Liver (tissue), 8 donors: ENCODE measurements at regions not wholly inside any gene's neighbourhood (a gene's known extent, or its start where the extent isn't known, plus 50 kb on each side); places are given as distances from the start of the nearest gene placed in this dataset.

Experiments used
- DNase-seq: peaks from one replicate; pipeline ENCODE4 v3.0.0-alpha.2; 2017; ENCODE audit warnings: low spot score
- H3K27ac ChIP-seq, 2 donors: one replicate each; pipeline ENCODE4 v1.7.0; 2013; ENCODE audit warnings: inconsistent platforms in 2 of 2, low read length in 2 of 2, control low read depth in 1 of 2, low read depth in 1 of 2, mild to moderate bottlenecking in 1 of 2
- H3K27me3 ChIP-seq, 4 donors: one replicate each; pipeline versions ENCODE4 v1.6.1 to v1.7.0; 2013; ENCODE audit warnings: low read length in 3 of 4, inconsistent platforms in 1 of 4, mild to moderate bottlenecking in 1 of 4, moderate library complexity in 1 of 4; ENCODE audit not compliant: control insufficient read depth in 4 of 4, insufficient read depth in 4 of 4
- H3K36me3 ChIP-seq, 4 donors: one replicate each; pipeline versions ENCODE4 v1.6.1 to v1.7.0; 2013; ENCODE audit warnings: low read length in 3 of 4, mild to moderate bottlenecking in 3 of 4, low read depth in 1 of 4, moderate library complexity in 1 of 4; ENCODE audit not compliant: control insufficient read depth in 4 of 4, insufficient read depth in 3 of 4
- H3K4me1 ChIP-seq, 4 donors: one replicate each; pipeline versions ENCODE4 v1.6.1 to v1.7.0; 2013; ENCODE audit warnings: low read length in 3 of 4, mild to moderate bottlenecking in 3 of 4, moderate library complexity in 1 of 4; ENCODE audit not compliant: control insufficient read depth in 4 of 4, insufficient read depth in 4 of 4
- H3K4me3 ChIP-seq, 3 donors: one replicate each; pipeline versions ENCODE4 v1.6.1 to v1.7.0; 2013; ENCODE audit warnings: low read length in 3 of 3, control low read depth in 1 of 3, low read depth in 1 of 3, mild to moderate bottlenecking in 1 of 3
- H3K9ac ChIP-seq, 2 donors: one replicate each; pipeline ENCODE4 v1.7.0; 2013; ENCODE audit warnings: low read length in 2 of 2, mild to moderate bottlenecking in 2 of 2, moderate library complexity in 2 of 2, control low read depth in 1 of 2, low read depth in 1 of 2
- H3K9me3 ChIP-seq, 4 donors: one replicate each; pipeline versions ENCODE4 v1.6.1 to v1.7.0; 2013; ENCODE audit warnings: low read length in 3 of 4; ENCODE audit not compliant: control insufficient read depth in 4 of 4
- EGR1 ChIP-seq, 2 donors: IDR thresholded peaks; 2 replicates each; pipeline ENCODE4 v1.6.1; 2016 to 2018; ENCODE audit warnings: antibody characterized with exemption in 2 of 2, low read depth in 2 of 2
- FOXA1 ChIP-seq: IDR thresholded peaks from 2 replicates; pipeline ENCODE4 v1.6.1; 2016; ENCODE audit warnings: antibody characterized with exemption
- FOXA2 ChIP-seq: IDR thresholded peaks from 2 replicates; pipeline ENCODE4 v1.6.1; 2016; ENCODE audit warnings: antibody characterized with exemption
- GABPA ChIP-seq, 2 donors: IDR thresholded peaks in 1 of 2; conservative IDR thresholded peaks in 1 of 2; 2 replicates each; pipeline ENCODE4 v1.6.1; 2016; ENCODE audit warnings: antibody characterized with exemption in 2 of 2, mild to moderate bottlenecking in 1 of 2, moderate library complexity in 1 of 2
- HNF4A ChIP-seq, 2 donors: conservative IDR thresholded peaks; 2 replicates each; pipeline ENCODE4 v1.6.1; 2016; ENCODE audit warnings: antibody characterized with exemption in 2 of 2, mild to moderate bottlenecking in 2 of 2
- HNF4G ChIP-seq: IDR thresholded peaks from 2 replicates; pipeline ENCODE4 v1.6.1; 2016; ENCODE audit warnings: antibody characterized with exemption
- JUND ChIP-seq, 2 donors: IDR thresholded peaks; 2 replicates each; pipeline ENCODE4 v1.6.1; 2016; ENCODE audit warnings: antibody characterized with exemption in 2 of 2
- NR2F2 ChIP-seq: IDR thresholded peaks from 2 replicates; pipeline ENCODE4 v1.6.1; 2016; ENCODE audit warnings: antibody characterized with exemption
- RAD21 ChIP-seq, 2 donors: IDR thresholded peaks; 2 replicates each; pipeline ENCODE4 v1.6.1; 2016; ENCODE audit warnings: antibody characterized with exemption in 2 of 2, mild to moderate bottlenecking in 2 of 2
- RXRA ChIP-seq, 2 donors: IDR thresholded peaks; 2 replicates each; pipeline ENCODE4 v1.6.1; 2017 to 2018; ENCODE audit warnings: antibody characterized with exemption in 2 of 2, mild to moderate bottlenecking in 1 of 2
- SP1 ChIP-seq: IDR thresholded peaks from 2 replicates; pipeline ENCODE4 v1.6.1; 2018; ENCODE audit warnings: antibody characterized with exemption, mild to moderate bottlenecking
- TAF1 ChIP-seq: conservative IDR thresholded peaks from 2 replicates; pipeline ENCODE4 v1.6.1; 2016; ENCODE audit warnings: antibody characterized with exemption, mild to moderate bottlenecking
- YY1 ChIP-seq: IDR thresholded peaks from 2 replicates; pipeline ENCODE4 v1.6.1; 2016; ENCODE audit warnings: antibody characterized with exemption, mild to moderate bottlenecking
- WGBS: extraction: QIAGEN DNeasy Blood & Tissue Kit; methylation state at CpG from one replicate; pipeline ENCODE4 v1.1.7; 2013; 5-methylcytosine and 5-hydroxymethylcytosine counted together
- TF ChIP-seq, protein P1 (sequence below): IDR thresholded peaks from 2 replicates; pipeline ENCODE4 v1.6.1; 2016; ENCODE audit warnings: antibody characterized with exemption
- TF ChIP-seq, protein P2 (sequence below): IDR thresholded peaks from 2 replicates; pipeline ENCODE4 v1.6.1; 2016; ENCODE audit warnings: antibody characterized with exemption, mild to moderate bottlenecking
- TF ChIP-seq, protein P3 (sequence below): IDR thresholded peaks from 2 replicates; pipeline ENCODE4 v1.6.1; 2016; ENCODE audit warnings: antibody characterized with exemption
- TF ChIP-seq, protein P4 (sequence below): fragments of 150-350 bp; IDR thresholded peaks from 2 replicates; pipeline ENCODE4 v1.5.1; 2017; ENCODE audit warnings: improper control_type of control experiment, low read depth, low read length; ENCODE audit not compliant: missing input control
- TF ChIP-seq, protein P5 (sequence below): IDR thresholded peaks from 2 replicates; pipeline ENCODE4 v1.6.1; 2016; ENCODE audit warnings: antibody characterized with exemption
- donor health status: healthy.
- donor health status: healthy.
- donor health status: healthy.
- donor health status: healthy.
- donor health status: healthy.

DNA sequence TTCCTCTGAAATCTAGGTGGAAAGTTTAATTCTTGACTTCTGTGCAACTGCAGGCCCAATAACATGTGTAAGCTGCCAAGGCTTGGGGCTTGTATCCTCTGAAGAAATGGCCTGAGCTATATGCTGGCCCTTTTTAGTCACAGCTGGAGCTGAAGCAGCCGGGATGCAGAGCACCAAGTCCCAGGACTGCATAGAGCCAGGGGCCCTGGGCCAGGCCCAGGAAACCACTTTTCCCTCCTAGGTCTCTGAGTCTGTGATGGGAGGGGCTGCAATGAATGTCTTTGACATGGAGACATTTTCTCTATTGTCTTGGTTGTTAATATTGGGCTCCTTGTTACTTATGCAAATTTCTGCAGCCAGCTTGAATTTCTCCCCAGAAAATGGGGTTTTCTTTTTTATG lies 588.5 kb downstream of the CENPC start:
- TF ChIP-seq GABPA (IDR thresholded peaks at IDR 0.05 in 1 of 2, conservative IDR thresholded peaks at IDR 0.05 in 1 of 2): no peak
- TF ChIP-seq EGR1 (IDR thresholded peaks at IDR 0.05; ENCODE audit: low read depth in 2 of 2): no peak
- TF ChIP-seq SP1: no peak
- Histone ChIP-seq H3K4me3 (no peak overlapping the region), H3K4me1 (no peaks in the 10 kb centered on the region), H3K27me3 (no peaks in the 10 kb centered on the region), H3K36me3 (no peaks in the 10 kb centered on the region), H3K27ac (no peak overlapping the region), H3K9ac (no peak overlapping the region), H3K9me3 (no peaks in the 10 kb centered on the region)
- no peak for DNase-seq
- 64% methylated on average over 1 of the region's 1 CpG for WGBS

DNA sequence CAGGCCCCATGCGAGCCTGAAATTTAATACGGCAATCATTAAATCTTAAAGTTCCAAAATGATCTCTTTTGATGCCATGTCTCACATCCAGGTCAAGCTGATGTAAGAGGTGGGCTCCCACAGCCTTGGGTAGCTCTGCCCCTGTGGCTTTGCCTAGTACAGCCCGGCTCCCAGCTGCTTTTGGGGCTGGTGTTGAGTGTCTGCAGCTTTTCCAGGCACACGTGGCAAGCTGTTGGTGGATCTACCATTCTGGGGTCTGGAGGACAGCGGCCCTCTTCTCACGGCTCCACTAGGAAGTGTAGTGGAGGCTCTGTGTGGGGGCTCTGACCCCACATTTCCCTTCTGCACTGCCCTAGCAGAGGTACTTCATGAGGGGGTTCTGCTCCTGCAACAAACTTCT lies 588.9 kb downstream of the CENPC start:
- TF ChIP-seq EGR1 (IDR thresholded peaks at IDR 0.05; ENCODE audit: low read depth in 2 of 2) (no peak), FOXA2 (no peak), JUND (IDR thresholded peaks at IDR 0.05) (no peak), TAF1 (no peak), HNF4G (no peak), HNF4A (conservative IDR thresholded peaks at IDR 0.05) (no peak), FOXA1 (no peak), GABPA (IDR thresholded peaks at IDR 0.05 in 1 of 2, conservative IDR thresholded peaks at IDR 0.05 in 1 of 2) (no peak), SP1 (no peak), RAD21 (IDR thresholded peaks at IDR 0.05) (no peak), NR2F2 (no peak), RXRA (IDR thresholded peaks at IDR 0.05) (no peak), YY1 (no peak)
- TF ChIP-seq, protein P1, sequence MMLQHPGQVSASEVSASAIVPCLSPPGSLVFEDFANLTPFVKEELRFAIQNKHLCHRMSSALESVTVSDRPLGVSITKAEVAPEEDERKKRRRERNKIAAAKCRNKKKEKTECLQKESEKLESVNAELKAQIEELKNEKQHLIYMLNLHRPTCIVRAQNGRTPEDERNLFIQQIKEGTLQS: no peak
- TF ChIP-seq, protein P2, sequence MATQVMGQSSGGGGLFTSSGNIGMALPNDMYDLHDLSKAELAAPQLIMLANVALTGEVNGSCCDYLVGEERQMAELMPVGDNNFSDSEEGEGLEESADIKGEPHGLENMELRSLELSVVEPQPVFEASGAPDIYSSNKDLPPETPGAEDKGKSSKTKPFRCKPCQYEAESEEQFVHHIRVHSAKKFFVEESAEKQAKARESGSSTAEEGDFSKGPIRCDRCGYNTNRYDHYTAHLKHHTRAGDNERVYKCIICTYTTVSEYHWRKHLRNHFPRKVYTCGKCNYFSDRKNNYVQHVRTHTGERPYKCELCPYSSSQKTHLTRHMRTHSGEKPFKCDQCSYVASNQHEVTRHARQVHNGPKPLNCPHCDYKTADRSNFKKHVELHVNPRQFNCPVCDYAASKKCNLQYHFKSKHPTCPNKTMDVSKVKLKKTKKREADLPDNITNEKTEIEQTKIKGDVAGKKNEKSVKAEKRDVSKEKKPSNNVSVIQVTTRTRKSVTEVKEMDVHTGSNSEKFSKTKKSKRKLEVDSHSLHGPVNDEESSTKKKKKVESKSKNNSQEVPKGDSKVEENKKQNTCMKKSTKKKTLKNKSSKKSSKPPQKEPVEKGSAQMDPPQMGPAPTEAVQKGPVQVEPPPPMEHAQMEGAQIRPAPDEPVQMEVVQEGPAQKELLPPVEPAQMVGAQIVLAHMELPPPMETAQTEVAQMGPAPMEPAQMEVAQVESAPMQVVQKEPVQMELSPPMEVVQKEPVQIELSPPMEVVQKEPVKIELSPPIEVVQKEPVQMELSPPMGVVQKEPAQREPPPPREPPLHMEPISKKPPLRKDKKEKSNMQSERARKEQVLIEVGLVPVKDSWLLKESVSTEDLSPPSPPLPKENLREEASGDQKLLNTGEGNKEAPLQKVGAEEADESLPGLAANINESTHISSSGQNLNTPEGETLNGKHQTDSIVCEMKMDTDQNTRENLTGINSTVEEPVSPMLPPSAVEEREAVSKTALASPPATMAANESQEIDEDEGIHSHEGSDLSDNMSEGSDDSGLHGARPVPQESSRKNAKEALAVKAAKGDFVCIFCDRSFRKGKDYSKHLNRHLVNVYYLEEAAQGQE: no peak
- TF ChIP-seq, protein P3, sequence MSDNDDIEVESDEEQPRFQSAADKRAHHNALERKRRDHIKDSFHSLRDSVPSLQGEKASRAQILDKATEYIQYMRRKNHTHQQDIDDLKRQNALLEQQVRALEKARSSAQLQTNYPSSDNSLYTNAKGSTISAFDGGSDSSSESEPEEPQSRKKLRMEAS: no peak
- TF ChIP-seq, protein P4, sequence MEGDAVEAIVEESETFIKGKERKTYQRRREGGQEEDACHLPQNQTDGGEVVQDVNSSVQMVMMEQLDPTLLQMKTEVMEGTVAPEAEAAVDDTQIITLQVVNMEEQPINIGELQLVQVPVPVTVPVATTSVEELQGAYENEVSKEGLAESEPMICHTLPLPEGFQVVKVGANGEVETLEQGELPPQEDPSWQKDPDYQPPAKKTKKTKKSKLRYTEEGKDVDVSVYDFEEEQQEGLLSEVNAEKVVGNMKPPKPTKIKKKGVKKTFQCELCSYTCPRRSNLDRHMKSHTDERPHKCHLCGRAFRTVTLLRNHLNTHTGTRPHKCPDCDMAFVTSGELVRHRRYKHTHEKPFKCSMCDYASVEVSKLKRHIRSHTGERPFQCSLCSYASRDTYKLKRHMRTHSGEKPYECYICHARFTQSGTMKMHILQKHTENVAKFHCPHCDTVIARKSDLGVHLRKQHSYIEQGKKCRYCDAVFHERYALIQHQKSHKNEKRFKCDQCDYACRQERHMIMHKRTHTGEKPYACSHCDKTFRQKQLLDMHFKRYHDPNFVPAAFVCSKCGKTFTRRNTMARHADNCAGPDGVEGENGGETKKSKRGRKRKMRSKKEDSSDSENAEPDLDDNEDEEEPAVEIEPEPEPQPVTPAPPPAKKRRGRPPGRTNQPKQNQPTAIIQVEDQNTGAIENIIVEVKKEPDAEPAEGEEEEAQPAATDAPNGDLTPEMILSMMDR: no peak
- TF ChIP-seq, protein P5, sequence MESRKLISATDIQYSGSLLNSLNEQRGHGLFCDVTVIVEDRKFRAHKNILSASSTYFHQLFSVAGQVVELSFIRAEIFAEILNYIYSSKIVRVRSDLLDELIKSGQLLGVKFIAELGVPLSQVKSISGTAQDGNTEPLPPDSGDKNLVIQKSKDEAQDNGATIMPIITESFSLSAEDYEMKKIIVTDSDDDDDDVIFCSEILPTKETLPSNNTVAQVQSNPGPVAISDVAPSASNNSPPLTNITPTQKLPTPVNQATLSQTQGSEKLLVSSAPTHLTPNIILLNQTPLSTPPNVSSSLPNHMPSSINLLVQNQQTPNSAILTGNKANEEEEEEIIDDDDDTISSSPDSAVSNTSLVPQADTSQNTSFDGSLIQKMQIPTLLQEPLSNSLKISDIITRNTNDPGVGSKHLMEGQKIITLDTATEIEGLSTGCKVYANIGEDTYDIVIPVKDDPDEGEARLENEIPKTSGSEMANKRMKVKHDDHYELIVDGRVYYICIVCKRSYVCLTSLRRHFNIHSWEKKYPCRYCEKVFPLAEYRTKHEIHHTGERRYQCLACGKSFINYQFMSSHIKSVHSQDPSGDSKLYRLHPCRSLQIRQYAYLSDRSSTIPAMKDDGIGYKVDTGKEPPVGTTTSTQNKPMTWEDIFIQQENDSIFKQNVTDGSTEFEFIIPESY: no peak
- Histone ChIP-seq H3K4me3 (no peak overlapping the region), H3K27ac (no peak overlapping the region), H3K4me1 (no peaks in the 10 kb centered on the region), H3K27me3 (no peaks in the 10 kb centered on the region), H3K9ac (no peak overlapping the region), H3K36me3 (no peaks in the 10 kb centered on the region), H3K9me3 (no peaks in the 10 kb centered on the region)
- no peak for DNase-seq
- 69% methylated on average over 6 of the region's 6 CpGs for WGBS
